ENCODE measurements at regions not wholly inside any gene's neighbourhood (a gene's known extent, or its start where the extent isn't known, plus 50 kb on each side); places are given as distances from the start of the nearest gene placed in this dataset.
"Not testable (repeated sequence)": the region's sequence is repeated elsewhere in the genome, so short reads cannot be mapped to it uniquely, and the experiment has no call there.

- intact Hi-C loops (cut with DNase I; ENCODE audit: low total_unique reads): no loop called here
- no peak overlapping the region for H3K27ac ChIP-seq
- TF ChIP-seq, protein P1, sequence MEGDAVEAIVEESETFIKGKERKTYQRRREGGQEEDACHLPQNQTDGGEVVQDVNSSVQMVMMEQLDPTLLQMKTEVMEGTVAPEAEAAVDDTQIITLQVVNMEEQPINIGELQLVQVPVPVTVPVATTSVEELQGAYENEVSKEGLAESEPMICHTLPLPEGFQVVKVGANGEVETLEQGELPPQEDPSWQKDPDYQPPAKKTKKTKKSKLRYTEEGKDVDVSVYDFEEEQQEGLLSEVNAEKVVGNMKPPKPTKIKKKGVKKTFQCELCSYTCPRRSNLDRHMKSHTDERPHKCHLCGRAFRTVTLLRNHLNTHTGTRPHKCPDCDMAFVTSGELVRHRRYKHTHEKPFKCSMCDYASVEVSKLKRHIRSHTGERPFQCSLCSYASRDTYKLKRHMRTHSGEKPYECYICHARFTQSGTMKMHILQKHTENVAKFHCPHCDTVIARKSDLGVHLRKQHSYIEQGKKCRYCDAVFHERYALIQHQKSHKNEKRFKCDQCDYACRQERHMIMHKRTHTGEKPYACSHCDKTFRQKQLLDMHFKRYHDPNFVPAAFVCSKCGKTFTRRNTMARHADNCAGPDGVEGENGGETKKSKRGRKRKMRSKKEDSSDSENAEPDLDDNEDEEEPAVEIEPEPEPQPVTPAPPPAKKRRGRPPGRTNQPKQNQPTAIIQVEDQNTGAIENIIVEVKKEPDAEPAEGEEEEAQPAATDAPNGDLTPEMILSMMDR (IDR thresholded peaks at IDR 0.05 in 8 of 11, conservative IDR thresholded peaks at IDR 0.05 in 3 of 11): no peak
- TF ChIP-seq POLR2A (IDR thresholded peaks at IDR 0.05) (no peak), POLR2AphosphoS5 (IDR thresholded peaks at IDR 0.05) (no peak)
- H3K4me1 ChIP-seq: no peaks in the 10 kb centered on the region
- H3K4me3 ChIP-seq: no peak overlapping the region
- no peak for DNase-seq
- H3K9me3 ChIP-seq: no peaks in the 10 kb centered on the region
- WGBS, 5 donors: 85 to 90% (median 89%) methylated on average over 10 of the region's 10 CpGs
- H3K27me3 ChIP-seq (replicated peaks in 1 of 7): no peaks in the 10 kb centered on the region
- no peaks in the 10 kb centered on the region for H3K36me3 ChIP-seq
These were observed 803.9 kb upstream of the CDH10 start for GRCh38 chr5:25448646-25449045.

GRCh38 chr5:25448190-25448621 is 803.4 kb upstream of the CDH10 start:
- intact Hi-C loops (cut with DNase I; ENCODE audit: low total_unique reads): no loop called here
- H3K36me3 ChIP-seq: no peaks in the 10 kb centered on the region
- H3K9me3 ChIP-seq: no peaks in the 10 kb centered on the region
- H3K4me3 ChIP-seq: no peak overlapping the region
- WGBS, 5 donors: 58 to 72% (median 61%) methylated on average over 6 of the region's 6 CpGs
- DNase-seq: no peak
- H3K4me1 ChIP-seq: no peaks in the 10 kb centered on the region
- TF ChIP-seq, protein P1 (IDR thresholded peaks at IDR 0.05 in 8 of 11, conservative IDR thresholded peaks at IDR 0.05 in 3 of 11): no peak
- TF ChIP-seq POLR2AphosphoS5 (IDR thresholded peaks at IDR 0.05): no peak
- TF ChIP-seq POLR2A (IDR thresholded peaks at IDR 0.05): no peak
- no peak overlapping the region for H3K27ac ChIP-seq
- H3K27me3 ChIP-seq (replicated peaks in 1 of 7): no peaks in the 10 kb centered on the region

- H3K27me3 ChIP-seq (replicated peaks in 1 of 7); intact Hi-C loops (cut with DNase I; ENCODE audit: low total_unique reads); H3K9me3 ChIP-seq; H3K4me1 ChIP-seq; H3K36me3 ChIP-seq; H3K27ac ChIP-seq; H3K4me3 ChIP-seq; DNase-seq: not testable (repeated sequence)
- 44 to 76% (median 57%) methylated on average over 3 of the region's 3 CpGs for whole genome bisulfite sequencing, 5 donors
These were observed 801.3 kb upstream of the CDH10 start for GRCh38 chr5:25446061-25446420.

DNA sequence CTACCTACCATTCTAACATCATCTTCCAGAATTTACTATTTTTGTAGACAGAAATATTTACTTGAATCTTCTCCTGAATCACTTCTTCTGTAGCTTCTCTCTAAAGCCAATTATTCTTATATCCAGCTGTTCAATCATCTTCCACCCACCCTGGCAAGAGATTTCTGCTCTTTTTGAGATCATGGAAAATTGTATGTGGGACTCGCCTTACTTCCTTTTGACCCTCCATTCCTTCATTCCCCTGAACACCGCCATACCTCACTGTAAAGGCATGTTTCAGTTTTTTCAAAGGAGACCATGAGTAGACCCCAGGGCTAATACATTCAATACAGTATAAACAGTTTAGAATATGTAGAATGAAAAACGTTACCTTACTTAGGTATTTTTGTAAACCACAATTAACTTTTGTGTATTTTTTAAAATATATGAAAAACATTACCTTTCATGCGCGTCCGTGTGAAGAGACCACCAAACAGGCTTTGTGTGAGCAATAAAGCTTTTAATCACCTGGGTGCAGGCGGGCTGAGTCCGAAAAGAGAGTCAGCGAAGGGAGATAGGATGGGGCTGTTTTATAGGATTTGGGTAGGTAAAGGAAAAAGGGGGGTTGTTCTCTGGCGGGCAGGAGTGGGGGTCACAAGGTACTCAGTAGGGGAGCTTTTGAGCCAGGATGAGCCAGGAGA is 800.7 kb upstream of the CDH10 start:
- H3K4me1 ChIP-seq; DNase-seq; H3K27ac ChIP-seq; intact Hi-C loops (cut with DNase I; ENCODE audit: low total_unique reads); H3K36me3 ChIP-seq; H3K27me3 ChIP-seq (replicated peaks in 1 of 7); H3K4me3 ChIP-seq; H3K9me3 ChIP-seq: not testable (repeated sequence)
- 74 to 85% (median 81%) methylated on average over 10 of the region's 10 CpGs for WGBS, 5 donors

DNA sequence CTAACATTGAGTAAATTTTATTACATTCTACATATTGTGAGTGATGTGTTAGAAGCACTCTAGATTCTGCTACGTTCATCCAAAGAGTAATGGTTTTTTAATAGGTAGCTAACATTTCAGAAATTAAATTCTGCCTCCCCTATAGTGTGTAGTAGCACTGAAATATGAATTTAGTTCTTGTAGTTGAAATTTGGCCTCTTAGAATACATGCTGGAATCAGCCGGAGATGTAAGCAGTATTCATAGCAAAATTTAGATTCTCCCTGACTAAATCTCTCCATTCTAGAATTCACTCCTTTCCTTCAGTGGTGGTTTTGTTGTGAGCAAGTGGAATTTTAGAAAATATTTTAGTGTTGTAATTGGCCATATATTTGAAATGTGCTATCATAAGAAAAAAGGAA is 799.9 kb upstream of the CDH10 start:
- TF ChIP-seq POLR2AphosphoS5 (IDR thresholded peaks at IDR 0.05): no peak
- no peak for TF ChIP-seq POLR2A (IDR thresholded peaks at IDR 0.05)
- TF ChIP-seq, protein P1 (IDR thresholded peaks at IDR 0.05 in 8 of 11, conservative IDR thresholded peaks at IDR 0.05 in 3 of 11): no peak
- no peaks in the 10 kb centered on the region for H3K4me1 ChIP-seq
- no peaks in the 10 kb centered on the region for H3K9me3 ChIP-seq
- H3K27me3 ChIP-seq (replicated peaks in 1 of 7): no peaks in the 10 kb centered on the region
- no peaks in the 10 kb centered on the region for H3K36me3 ChIP-seq
- DNase-seq: no peak
- no peak overlapping the region for H3K4me3 ChIP-seq
- intact Hi-C loops (cut with DNase I; ENCODE audit: low total_unique reads): no loop called here
- no peak overlapping the region for H3K27ac ChIP-seq
- WGBS, 5 donors: 59 to 78% (median 64%) methylated on average over 2 of the region's 2 CpGs
